Activated CD8-positive, alpha-beta memory T cell treated with anti-CD3 and anti-CD28 coated beads, Interleukin-2, amount 50 U/mL, for 1 hour (primary cell): ENCODE measurements at regions not wholly inside any gene's neighbourhood (a gene's known extent, or its start where the extent isn't known, plus 50 kb on each side); places are given as distances from the start of the nearest gene placed in this dataset.

ENCODE experiments used
- DNase-seq: peaks from one replicate; pipeline ENCODE4 v3.0.0-alpha.2; 2020; ENCODE audit errors: extremely low read depth

- no peak for DNase-seq
These were observed 368.4 kb upstream of the HS6ST1 start for GRCh38 chr2:128686881-128687555.

- DNase-seq = no peak
These were observed 368.9 kb upstream of the HS6ST1 start for GRCh38 chr2:128687565-128687964.

- DNase-seq = no peak
These were observed 371.3 kb upstream of the HS6ST1 start for GRCh38 chr2:128689971-128690370.

- no peak for DNase-seq
These were observed 371.8 kb upstream of the HS6ST1 start for GRCh38 chr2:128690431-128690830.

GRCh38 chr2:128690869-128691268 is 372.2 kb upstream of the HS6ST1 start:
- DNase-seq = no peak

- DNase-seq = no peak
These were observed 372.9 kb upstream of the HS6ST1 start for GRCh38 chr2:128691526-128691925.

- no peak for DNase-seq
These were observed 374.5 kb upstream of the HS6ST1 start for GRCh38 chr2:128692895-128693742.

- no peak for DNase-seq
These were observed 375.0 kb upstream of the HS6ST1 start for GRCh38 chr2:128693743-128694029.

GRCh38 chr2:128695646-128696220 is 377.1 kb upstream of the HS6ST1 start:
- no peak for DNase-seq

GRCh38 chr2:128696421-128696820 is 377.8 kb upstream of the HS6ST1 start:
- no peak for DNase-seq

GRCh38 chr2:128701418-128701817 is 382.8 kb upstream of the HS6ST1 start:
- DNase-seq = no peak

- no peak for DNase-seq
These were observed 383.9 kb upstream of the HS6ST1 start for GRCh38 chr2:128702616-128703015.

GRCh38 chr2:128708106-128708816 is 389.6 kb upstream of the HS6ST1 start:
- no peak for DNase-seq

GRCh38 chr2:128710242-128710641 is 391.6 kb upstream of the HS6ST1 start:
- no peak for DNase-seq

GRCh38 chr2:128710729-128711128 is 392.1 kb upstream of the HS6ST1 start:
- DNase-seq = no peak

- no peak for DNase-seq
These were observed 395.6 kb upstream of the HS6ST1 start for GRCh38 chr2:128714285-128714684.

GRCh38 chr2:128714851-128715312 is 396.2 kb upstream of the HS6ST1 start:
- no peak for DNase-seq

- DNase-seq = no peak
These were observed 396.7 kb upstream of the HS6ST1 start for GRCh38 chr2:128715360-128715759.

GRCh38 chr2:128716299-128716721 is 397.6 kb upstream of the HS6ST1 start:
- DNase-seq = no peak

GRCh38 chr2:128717758-128718710 is 399.4 kb upstream of the HS6ST1 start:
- DNase-seq = no peak
